ENCODE measurements at regions not wholly inside any gene's neighbourhood (a gene's known extent, or its start where the extent isn't known, plus 50 kb on each side); places are given as distances from the start of the nearest gene placed in this dataset.

DNA sequence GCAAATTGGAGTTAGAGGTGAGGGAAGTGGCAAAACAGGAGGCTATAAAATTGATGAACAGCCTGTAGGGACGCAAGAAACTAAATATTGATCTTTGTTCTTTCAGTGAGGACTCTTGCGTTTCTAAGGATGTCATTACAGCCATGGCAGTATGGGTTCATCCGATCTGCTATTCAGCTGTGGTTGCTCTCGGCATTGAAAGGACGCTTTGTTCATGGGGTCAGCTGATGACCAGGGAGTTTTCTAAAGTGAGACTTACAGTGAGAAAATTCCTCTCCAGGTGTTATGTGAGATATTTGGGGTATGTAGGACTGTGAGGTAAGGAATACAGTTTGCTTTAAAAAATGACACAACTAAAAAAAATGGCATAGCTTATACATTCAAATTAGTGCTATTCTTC is 52.7 kb upstream of the PELI1 start:
- no peak for DNase-seq (ENCODE audit: low read depth in 1 of 2, low spot score in 1 of 2)

DNA sequence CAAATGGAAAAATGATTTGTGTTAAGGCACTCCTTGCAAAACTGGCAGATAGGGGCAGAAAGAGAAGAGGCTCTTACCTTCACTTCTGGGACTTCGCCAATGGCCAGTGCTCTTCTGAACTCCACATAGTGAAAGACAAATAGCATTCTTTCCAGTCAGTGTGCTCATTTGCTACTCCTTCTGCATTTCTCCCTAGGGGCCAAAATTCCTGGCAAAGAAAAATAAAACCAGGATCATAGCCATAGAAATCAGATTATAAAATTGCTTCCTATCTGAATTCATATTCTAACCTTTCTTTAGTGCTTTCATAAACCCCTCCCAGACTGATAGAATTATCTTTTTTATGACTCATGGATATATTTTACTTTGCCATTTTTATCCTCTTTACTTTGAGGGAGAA is 56.9 kb upstream of the PELI1 start:
- no peak for DNase-seq (ENCODE audit: low read depth in 1 of 2, low spot score in 1 of 2)

DNA sequence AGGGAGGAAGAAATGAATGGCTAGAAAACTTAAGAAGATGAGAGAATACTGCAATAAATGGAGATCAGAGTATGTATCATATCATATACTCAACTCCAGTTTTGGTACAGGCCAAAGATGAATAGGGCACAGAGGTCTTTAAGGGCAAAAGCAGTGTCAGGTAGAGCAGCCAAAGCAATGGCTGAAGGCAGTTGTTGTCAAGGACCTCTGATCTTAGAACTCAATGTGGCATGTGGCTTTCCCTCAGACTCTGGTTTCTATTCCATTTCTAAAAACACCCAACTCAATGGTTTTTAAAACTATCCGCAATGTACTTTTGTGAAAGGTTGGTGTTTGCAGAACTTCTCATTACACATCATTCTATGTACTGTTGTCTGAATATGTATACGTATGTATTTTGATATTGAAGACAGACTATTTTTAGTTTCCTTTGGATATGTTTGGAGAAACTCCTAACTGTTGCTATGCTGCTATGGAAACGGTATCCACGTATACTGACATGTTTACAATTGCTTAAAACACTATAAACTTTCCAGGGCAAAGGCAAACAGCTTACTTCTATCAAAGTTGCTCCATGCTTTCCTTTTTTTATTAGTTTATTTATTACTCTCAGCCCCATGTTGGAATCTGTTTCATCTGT is 58.1 kb upstream of the PELI1 start:
- no peak for DNase-seq (ENCODE audit: low read depth in 1 of 2, low spot score in 1 of 2)

DNA sequence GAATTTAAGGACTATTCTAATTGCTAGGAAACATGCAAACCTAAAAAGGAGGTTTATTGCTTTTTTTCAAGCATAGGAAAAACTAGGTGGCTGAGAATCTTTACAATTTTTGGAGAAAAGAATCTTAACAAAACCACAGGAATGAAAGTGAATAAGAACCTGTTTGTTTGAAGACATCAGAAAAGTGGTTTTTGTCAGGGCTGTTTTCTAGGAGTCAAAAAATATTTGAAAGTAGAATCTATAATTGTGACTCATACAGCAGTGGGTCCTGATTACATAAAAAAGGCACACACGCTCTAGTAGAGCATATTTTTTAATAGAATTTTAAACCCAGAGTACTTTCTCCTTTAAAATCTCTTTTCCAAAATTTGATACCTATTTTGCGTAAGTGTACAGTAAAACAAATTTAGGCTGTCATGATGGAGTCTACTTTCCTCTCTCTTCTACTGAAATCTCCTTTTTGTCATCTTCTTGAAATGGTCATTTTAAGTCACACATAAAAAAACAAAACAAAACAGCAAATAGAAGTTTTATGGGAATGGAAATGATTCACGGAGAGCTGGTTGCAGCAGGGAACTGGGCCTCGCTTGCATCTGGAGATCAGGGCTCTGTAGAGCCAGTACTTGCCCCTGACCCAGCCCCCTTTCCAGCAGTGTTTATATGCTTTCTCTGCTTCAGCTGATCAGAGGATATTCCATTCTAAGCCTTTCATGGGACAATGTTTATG is 59.1 kb upstream of the PELI1 start:
- no peak for DNase-seq (ENCODE audit: low read depth in 1 of 2, low spot score in 1 of 2)

DNA sequence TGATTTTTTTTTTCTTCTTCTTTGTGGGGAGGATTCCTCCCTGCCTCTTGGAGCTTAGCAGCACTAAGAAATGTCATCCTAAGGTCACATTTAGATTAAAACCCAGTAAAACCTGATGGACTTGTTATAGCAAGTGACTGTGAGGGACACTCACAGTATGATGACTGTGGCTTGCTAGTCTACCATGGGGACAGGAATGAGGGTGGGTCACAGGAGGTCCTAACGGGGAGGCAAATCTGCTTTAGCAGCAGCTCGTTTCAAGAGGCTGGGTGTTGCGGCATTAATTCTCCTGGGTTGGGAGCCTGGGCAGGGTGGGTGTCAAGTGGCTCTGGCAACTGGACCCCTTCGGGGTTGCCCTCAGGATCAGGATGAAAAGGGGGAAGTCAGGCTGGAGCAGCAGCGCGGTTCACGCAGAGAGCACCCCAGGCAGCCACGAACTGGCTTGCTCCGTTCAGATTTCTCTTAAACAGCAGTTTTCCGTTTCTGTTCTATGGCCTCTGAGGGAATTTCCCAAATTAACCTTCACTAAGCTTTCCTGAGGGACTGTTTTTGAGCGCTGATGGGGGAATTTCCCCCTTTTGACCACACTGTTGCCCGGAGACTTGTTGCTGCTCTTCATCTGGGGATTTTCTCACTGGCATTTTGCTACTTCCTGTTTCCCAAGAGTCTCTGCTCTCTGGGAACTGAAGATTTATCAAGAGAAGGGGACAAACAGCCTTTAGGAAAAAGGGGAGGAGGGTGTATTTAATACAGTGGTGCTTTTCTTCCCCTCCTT is 59.8 kb upstream of the PELI1 start:
- DNase-seq (ENCODE audit: low read depth in 1 of 2, low spot score in 1 of 2), result peak in 1 of 2 donors; percentile 7

DNA sequence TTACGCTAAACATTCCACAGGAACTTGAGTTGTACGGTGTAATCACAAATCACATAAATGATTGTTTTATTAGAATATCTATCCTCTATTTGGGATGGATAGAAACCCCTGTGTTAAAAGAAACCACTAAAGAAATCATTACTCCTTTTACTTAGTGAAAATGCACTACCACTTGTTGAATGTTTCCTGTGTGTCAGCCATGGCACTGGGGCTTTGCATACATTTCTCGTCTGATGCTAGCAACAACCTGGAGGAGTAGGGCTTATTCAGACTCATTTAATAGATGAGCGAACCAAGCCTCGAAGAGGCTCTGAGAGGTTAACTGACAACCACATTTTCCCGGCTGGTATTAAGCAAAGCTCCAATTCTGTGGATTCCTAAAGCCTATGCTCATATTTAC is 60.5 kb upstream of the PELI1 start:
- no peak for DNase-seq (ENCODE audit: low read depth in 1 of 2, low spot score in 1 of 2)

DNA sequence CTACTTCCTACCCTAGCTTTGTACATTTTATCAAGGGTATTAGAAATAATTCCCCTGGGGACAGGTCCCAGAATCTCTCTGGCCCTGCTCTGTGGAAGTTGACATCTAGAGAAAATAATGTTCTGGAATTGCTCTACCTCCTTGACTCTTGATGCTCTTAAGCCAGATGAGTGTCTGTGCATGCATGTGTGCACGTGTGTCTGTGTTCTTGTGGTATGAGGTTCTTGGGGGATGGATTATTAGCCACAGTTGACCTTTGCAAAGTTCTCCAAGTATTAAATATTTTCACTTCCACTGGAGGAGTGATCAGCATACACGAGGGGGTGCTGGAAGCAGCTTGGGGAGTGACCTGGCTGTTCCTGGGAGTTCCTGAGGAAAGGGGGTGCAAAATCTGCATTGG is 61.2 kb upstream of the PELI1 start:
- DNase-seq (ENCODE audit: low read depth in 1 of 2, low spot score in 1 of 2), result no peak

DNA sequence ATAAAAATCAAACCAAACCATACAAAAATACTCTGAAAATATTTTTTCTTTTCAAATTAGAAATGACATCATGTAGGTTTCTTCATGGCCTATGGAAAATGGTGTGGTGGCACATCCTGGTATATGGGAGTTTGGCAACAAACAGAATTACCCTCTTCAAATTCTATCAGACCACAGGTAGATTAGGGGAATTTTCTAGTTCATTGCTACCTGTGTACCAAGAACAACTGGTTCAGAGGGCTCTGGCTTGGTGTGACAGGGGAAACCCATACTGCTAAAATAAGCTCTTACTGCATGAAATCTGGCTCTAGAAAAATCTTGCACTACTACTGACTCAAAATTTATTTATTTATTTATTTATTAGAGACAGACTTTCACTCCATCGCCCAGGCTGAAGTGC is 63.4 kb upstream of the PELI1 start:
- DNase-seq (ENCODE audit: low read depth in 1 of 2, low spot score in 1 of 2), result no peak

DNA sequence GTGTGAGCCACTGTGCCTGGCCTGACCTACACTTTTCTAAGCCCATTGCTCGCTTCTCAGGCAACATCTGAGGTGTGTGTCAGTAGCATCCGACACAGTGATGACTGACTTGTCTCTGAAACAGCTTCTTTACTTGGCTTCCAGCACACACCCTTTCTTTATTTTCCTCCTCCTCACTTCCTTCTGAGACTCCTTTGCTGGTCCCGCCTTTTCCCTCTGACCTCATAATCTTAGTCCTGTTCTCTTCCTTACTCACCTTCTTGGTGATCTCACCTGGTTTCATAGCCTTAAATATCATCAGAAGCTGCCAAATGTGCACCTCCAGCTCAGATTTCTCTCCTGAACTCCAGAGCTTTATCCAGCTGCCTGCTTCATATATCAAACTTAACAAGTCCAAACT is 66.6 kb upstream of the PELI1 start:
- no peak for DNase-seq (ENCODE audit: low read depth in 1 of 2, low spot score in 1 of 2)

DNA sequence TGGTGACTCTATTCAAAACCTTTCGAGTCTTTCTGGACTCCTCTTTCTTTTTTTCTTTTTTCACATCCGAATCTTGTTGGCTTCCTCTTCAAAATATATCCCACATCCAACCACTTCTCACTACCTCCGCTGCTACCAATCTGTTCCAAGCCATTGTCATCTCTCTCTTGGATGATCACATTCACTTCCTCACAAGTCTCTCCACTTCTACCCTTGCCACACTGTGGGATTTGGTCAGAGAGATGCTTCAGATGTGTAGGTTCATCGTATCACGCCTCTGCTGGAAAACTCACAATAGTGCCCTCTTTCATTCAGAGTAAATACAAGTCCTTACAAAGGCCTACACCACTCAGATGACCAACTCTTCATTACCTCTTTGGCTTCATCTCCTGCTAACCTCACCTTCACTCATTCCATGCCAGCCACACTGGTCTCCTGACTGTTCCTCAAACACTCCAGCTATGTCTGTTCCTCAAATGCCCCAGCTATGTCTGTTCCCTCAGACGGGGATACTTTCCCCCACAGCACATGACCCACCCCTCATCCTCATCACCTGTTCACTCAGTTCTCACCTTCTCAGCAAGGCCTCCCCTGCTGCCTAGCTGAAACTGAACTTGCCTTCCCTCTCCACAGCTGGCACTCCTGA is 67.2 kb upstream of the PELI1 start:
- DNase-seq (ENCODE audit: low read depth in 1 of 2, low spot score in 1 of 2), result no peak

DNA sequence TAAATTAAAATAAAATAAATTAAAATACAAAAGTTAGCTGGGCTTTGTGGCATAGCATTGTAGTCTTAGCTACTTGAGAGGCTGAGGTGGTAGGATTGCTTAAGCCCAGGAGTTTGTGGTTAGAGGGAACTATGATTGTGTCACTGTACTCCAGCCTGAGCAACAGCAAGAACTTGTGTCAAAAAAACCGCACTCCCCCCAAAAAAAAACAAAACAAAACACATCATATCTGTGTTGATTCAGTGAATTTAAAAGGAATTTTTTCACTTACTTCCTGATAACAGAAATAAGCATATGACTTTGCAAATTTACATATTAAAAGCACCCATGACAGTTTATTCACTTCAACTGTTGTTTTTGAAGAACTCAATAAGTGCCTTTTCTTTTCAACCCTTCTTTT is 68.1 kb upstream of the PELI1 start:
- no peak for DNase-seq (ENCODE audit: low read depth in 1 of 2, low spot score in 1 of 2)

DNA sequence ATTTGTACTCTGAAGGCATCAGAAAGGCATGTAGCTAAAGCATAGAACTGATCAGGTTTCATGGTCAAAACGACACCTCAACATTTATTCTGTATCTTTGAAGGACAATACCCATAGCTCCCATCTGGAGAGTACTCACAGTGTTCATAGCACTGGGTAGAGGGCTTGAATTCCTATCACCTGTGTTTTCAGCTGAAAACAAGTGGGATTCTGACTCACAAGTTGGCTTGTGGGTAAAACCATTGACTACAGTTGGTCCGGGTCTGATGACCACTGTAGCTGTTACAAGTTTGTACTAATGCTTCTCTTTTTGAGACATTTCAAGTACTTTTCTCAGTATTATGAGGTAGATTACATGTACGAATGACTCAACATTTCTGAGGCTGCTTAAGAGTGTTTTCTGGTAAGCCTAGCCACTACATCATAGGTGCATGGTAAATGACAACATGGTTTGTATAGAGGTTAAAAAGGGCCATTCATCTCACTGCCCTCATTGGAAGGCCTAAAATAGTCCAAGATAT is 68.6 kb upstream of the PELI1 start:
- no peak for DNase-seq (ENCODE audit: low read depth in 1 of 2, low spot score in 1 of 2)

DNA sequence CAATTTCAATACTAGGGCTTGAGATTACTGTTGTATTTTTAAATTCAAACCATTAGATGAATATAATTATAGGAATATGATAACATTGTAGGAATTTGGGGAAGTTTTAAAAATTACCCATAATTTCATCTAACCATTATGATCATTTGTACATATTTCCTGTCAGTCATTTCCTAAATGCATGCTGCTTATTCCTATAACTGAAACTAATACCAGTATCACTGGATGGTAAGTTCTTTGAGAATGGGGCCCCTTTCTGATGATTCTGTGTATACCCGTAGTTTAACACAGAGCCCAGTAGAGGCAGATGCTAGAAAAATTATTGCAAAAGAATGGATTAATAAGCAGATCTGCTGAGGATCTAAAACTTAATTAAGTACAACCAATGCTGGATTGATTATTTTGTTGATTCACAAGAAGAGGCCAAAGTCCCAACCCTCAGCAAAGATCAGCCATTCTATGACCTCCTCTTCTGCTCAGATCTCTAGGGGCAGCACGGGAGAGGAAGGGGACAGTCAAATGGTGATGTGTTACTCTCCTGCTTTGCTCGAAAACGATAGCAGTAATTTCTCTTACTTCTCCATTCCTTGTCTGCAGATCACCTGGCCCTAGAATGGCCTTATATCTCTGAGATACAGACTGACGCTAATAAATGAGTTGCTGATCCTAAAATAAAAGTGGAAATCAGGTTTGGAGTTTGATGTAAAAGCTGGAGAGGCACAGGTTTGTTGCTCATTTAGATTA is 69.5 kb upstream of the PELI1 start:
- DNase-seq (ENCODE audit: low read depth in 1 of 2, low spot score in 1 of 2), result no peak

DNA sequence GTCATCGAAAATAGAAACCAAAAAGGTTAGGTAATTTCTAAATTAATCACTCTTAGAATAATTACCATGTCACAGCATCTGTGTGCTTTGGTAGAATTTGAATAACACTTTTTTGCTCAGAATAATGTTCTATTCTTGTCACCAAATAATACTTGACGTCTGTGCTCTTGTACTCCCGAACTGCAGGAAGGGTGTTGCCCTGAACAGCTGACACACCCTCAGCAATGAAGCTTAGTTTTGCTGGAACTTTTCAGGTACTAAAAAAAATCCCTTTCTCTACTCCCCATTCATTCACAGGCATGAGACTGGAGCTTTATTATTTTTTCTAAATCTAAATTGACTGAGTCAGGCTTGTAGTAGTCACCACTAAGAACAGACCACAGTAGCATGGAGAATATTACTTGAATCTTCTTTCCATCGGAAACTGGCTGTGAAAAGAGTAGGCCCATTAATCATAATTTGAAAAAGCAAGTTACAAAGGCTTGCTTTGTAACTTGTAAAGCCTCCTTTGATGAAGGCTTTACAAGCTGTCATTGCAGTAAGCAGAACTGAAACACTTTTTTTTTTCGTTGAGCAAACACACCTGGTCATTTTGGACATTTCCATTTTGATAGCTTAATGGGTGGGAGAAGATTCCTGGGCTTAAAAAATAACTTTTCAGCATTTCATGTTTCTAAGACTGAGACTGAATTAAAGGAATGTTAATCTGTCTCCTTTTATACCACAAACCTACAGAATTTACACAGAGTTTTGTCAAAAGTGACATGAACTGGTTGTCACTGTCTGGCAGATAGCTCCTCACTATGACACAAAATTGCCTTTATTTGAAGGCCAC is 70.3 kb upstream of the PELI1 start:
- no peak for DNase-seq (ENCODE audit: low read depth in 1 of 2, low spot score in 1 of 2)

DNA sequence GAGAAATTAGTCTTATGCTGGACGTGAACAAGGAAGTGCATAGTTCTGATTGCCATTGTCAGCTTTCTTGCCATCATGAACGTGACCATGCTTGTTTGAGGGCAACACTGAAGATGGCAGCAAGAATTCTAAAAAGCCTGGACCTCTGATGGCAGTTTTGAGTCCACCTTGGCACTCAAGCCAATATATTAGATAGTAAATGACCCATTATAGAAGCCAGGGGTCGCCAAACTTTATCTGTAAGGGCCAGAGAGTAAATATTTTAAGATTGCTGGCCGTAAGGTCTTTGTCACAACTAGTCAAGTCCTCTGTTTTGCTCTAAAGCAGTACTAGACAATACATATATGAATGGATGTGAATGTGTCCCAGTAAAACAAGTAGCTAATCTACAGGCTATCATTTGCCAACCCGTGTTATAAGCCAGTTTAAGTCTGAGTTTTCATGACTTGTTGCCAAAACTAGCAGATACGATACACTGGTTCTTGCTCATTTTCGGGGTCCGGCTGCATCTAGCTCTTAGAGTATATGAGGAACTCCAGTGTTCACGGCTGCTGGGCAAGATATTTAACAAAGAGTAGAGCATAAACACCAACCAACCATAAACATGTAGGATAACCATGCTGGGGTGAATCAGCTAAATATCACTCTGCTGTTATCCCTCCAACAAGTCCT is 73.1 kb upstream of the PELI1 start:
- no peak for DNase-seq (ENCODE audit: low read depth in 1 of 2, low spot score in 1 of 2)

DNA sequence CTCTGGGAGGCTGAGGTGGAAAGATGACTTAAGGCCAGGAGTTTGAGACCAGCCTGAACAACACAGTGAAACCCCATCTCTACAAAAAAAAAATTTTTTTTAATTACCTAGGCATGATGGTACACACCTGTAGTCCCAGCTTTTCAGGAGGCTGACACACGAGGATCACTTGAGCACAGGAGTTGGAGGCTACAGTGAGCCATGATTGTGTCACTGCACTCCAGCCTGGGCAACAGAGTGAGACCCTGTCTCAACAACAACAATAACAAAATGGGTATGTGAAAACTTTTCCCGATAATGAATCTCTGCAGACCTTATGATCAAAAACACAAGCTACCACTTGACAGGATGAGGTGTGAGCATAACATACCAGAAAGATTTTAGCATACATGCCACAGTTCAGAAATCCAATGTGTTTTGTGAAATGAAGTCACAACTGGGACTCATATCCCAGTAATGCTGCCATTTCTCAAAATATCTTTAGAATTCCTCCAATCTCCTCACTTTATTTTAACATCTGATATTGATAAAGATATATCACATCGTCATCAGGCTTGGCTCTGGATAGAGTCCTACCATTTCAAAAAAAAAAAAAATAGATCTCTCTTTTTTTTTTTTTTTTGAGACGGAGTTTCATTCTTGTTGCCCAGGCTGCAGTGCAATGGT is 74.0 kb upstream of the PELI1 start:
- no peak for DNase-seq (ENCODE audit: low read depth in 1 of 2, low spot score in 1 of 2)

DNA sequence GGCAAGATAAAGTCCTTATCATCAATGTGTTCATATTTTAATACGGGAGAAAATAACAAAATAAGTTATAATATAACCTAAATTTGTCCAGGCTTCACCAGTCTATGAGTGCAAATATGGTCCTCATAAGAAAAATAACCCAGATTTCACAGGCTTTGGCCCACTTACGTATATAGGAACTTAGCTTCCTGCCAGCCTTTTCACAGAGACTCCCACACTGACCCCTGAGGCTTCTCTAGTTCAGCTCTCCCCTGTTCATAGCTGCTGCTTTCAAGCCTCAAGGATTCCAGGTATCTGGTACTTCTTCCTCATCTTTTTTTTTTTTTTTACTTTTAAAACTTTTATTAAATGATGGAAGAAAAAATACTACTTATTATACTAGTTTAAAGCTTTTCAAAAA is 74.9 kb upstream of the PELI1 start:
- no peak for DNase-seq (ENCODE audit: low read depth in 1 of 2, low spot score in 1 of 2)

DNA sequence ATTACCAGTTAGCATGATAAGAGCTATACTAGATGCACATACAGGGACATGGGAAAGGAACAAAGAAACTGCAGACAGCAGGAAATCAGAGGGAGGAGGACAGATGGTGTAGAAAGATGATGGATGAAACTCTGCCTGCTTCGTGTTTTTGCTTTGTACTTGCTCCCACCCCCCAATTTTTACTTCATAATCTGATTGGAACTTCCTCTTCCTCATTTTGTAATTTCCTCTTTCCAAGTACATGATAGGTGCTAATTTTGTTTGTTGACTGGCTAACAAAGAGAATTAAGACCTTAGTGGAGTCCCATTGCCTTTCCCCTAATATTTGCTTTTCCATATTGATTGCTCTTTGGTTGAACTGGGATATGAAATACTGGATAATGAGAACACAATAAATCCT is 76.0 kb upstream of the PELI1 start:
- DNase-seq (ENCODE audit: low read depth in 1 of 2, low spot score in 1 of 2), result no peak
